Peyer's patch (tissue), 4 donors: ENCODE measurements at regions not wholly inside any gene's neighbourhood (a gene's known extent, or its start where the extent isn't known, plus 50 kb on each side); places are given as distances from the start of the nearest gene placed in this dataset.

ENCODE experiments used
- DNase-seq, 3 donors: peaks; one replicate each; pipeline ENCODE4 v3.0.0-alpha.2; 2017 to 2019
- H3K27ac ChIP-seq, 4 donors: fragments of 200-600 bp; sonication (generic); one replicate each; pipeline ENCODE4 v1.5.1; 2016 to 2019
- H3K27me3 ChIP-seq, 2 donors: fragments of 200-600 bp; sonication (generic); one replicate each; pipeline ENCODE4 v1.5.1; 2019
- H3K36me3 ChIP-seq, 3 donors: fragments of 200-600 bp; sonication (generic); one replicate each; pipeline ENCODE4 v1.5.1; 2016 to 2019
- H3K4me1 ChIP-seq, 4 donors: fragments of 200-600 bp; sonication (generic); one replicate each; pipeline ENCODE4 v1.5.1; 2016 to 2019
- H3K4me3 ChIP-seq, 4 donors: fragments of 200-600 bp; sonication (generic); 1 replicate in 3 of 4; 2 replicates in 1 of 4; pipeline ENCODE4 v1.5.1; 2016 to 2019; ENCODE audit warnings: mild to moderate bottlenecking in 1 of 4
- H3K9me3 ChIP-seq, 4 donors: fragments of 200-600 bp; sonication (generic); one replicate each; pipeline ENCODE4 v1.5.1; 2016 to 2019; ENCODE audit warnings: mild to moderate bottlenecking in 1 of 4
- POLR2A ChIP-seq, 2 donors: fragments of 450-650 bp; IDR thresholded peaks; one replicate each; pipeline ENCODE4 v1.5.1; 2017; ENCODE audit warnings: antibody characterized with exemption in 2 of 2, mild to moderate bottlenecking in 2 of 2, moderate library complexity in 2 of 2
- TF ChIP-seq, protein P1 (sequence below), 6 experiments: fragments of 450-650 bp in 4 of 6; fragments of 200-600 bp in 2 of 6; sonication (generic) in 1 of 6; IDR thresholded peaks; one replicate each; pipeline ENCODE4 v1.5.1; 2017 to 2019; ENCODE audit warnings: antibody characterized with exemption in 6 of 6, mild to moderate bottlenecking in 3 of 6, moderate library complexity in 1 of 6

DNA sequence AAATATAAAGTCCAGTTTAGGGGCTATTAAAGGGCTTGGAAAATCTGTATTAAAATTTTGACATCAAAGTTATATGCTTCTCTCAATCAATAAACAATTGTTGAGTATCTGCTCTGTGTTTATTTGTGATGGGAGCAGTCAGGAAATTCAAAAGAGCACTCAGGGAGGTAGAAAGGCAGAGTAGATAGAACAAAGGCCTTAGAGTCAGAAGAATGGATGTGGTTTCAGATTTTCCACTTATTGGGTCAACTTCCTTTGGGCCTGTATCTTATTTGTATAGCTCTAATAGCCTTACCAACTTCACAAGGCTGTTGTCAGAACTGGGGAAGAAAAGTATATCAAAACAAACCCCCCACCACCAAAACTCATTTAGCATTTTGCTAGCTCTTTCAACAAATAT, 302.6 kb downstream of the SPRY2 start:
- H3K4me3 ChIP-seq, result no peak overlapping the region
- TF ChIP-seq, protein P1, sequence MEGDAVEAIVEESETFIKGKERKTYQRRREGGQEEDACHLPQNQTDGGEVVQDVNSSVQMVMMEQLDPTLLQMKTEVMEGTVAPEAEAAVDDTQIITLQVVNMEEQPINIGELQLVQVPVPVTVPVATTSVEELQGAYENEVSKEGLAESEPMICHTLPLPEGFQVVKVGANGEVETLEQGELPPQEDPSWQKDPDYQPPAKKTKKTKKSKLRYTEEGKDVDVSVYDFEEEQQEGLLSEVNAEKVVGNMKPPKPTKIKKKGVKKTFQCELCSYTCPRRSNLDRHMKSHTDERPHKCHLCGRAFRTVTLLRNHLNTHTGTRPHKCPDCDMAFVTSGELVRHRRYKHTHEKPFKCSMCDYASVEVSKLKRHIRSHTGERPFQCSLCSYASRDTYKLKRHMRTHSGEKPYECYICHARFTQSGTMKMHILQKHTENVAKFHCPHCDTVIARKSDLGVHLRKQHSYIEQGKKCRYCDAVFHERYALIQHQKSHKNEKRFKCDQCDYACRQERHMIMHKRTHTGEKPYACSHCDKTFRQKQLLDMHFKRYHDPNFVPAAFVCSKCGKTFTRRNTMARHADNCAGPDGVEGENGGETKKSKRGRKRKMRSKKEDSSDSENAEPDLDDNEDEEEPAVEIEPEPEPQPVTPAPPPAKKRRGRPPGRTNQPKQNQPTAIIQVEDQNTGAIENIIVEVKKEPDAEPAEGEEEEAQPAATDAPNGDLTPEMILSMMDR (IDR thresholded peaks at IDR 0.05), result no peak
- no peak for TF ChIP-seq POLR2A (IDR thresholded peaks at IDR 0.05)
- DNase-seq, result no peak
- no peaks in the 10 kb centered on the region for H3K36me3 ChIP-seq
- no peaks in the 10 kb centered on the region for H3K27me3 ChIP-seq
- H3K27ac ChIP-seq, result no peak overlapping the region
- peaks cover 0 to 5% (median 0%) of the 10 kb centered on the region in 4 donors for H3K4me1 ChIP-seq
- H3K9me3 ChIP-seq, result no peaks in the 10 kb centered on the region

GRCh38 chr13:80037505-80037888, 303.4 kb downstream of the SPRY2 start:
- no peak for DNase-seq
- H3K27ac ChIP-seq, result no peak overlapping the region
- peaks cover 0 to 5% (median 0%) of the 10 kb centered on the region in 4 donors for H3K4me1 ChIP-seq

DNA sequence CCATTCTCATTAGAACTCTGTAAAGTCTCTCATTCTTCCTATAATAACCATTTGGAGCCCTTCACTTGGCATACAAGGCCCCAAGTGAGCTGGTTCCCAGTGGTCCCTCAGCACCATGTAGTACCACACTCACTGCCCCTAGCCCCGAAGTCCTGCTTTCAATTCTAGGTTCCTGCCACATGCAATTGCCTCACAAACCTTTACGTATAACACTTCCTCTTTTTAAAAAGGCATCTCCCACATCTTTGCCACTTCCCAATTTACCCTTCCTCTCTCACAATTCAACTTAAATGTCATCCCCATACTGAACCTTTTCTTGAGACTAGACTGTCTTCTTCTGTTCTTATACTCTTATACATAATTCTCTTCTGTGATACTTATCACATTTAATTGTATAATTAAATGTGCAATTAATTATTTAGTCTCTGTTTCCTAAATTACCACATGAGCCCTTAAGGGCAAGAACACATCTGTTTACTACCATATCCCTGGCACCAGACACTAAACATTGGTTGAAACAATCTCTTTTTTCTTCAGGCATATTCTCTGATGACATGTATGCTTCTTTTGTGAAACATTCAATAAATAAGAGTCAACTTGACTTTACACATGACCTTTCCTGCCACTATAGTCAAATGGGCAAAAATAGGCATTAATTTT, 304.0 kb downstream of the SPRY2 start:
- H3K9me3 ChIP-seq, result no peaks in the 10 kb centered on the region
- no peaks in the 10 kb centered on the region for H3K36me3 ChIP-seq
- TF ChIP-seq POLR2A (IDR thresholded peaks at IDR 0.05), result no peak
- TF ChIP-seq, protein P1 (IDR thresholded peaks at IDR 0.05), result no peak
- H3K4me1 ChIP-seq, result peaks cover 0 to 5% (median 0%) of the 10 kb centered on the region in 4 donors
- H3K27me3 ChIP-seq, result no peaks in the 10 kb centered on the region
- H3K4me3 ChIP-seq, result no peak overlapping the region
- H3K27ac ChIP-seq, result no peak overlapping the region
- DNase-seq, result peak in 2 of 3 donors; percentile 22 to 44

More at GRCh38 chr13:80037505-80037888, 303.4 kb downstream of the SPRY2 start:
- H3K4me3 ChIP-seq, result no peak overlapping the region
- H3K27me3 ChIP-seq, result no peaks in the 10 kb centered on the region
- H3K9me3 ChIP-seq, result no peaks in the 10 kb centered on the region
- TF ChIP-seq POLR2A (IDR thresholded peaks at IDR 0.05), result no peak
- TF ChIP-seq, protein P1 (IDR thresholded peaks at IDR 0.05), result no peak
- H3K36me3 ChIP-seq, result no peaks in the 10 kb centered on the region

DNA sequence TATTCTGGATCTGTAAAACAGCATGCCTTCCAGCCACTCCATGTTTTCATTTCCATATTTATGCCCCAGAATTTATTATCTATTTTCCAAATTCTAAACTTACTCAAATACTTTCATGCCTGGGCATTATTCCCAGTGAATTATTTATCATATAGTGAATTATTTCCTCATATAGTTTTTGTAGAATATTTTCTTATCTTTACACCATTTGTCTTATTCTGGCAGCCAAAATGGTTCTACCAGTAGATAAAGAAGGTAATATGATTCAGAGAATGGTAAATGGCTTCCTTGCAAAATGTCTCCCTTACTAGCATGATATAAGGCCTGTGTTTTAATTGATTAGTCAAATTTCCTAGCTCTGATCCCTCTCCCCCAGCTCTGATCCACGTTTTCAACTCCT, 305.8 kb downstream of the SPRY2 start:
- TF ChIP-seq, protein P1 (IDR thresholded peaks at IDR 0.05), result no peak
- no peak for TF ChIP-seq POLR2A (IDR thresholded peaks at IDR 0.05)
- Histone ChIP-seq H3K4me1 (peaks cover 0 to under 1% (median 0%) of the 10 kb centered on the region in 4 donors), H3K36me3 (no peaks in the 10 kb centered on the region), H3K27me3 (no peaks in the 10 kb centered on the region), H3K4me3 (no peak overlapping the region), H3K9me3 (no peaks in the 10 kb centered on the region), H3K27ac (no peak overlapping the region)
- DNase-seq, result no peak

DNA sequence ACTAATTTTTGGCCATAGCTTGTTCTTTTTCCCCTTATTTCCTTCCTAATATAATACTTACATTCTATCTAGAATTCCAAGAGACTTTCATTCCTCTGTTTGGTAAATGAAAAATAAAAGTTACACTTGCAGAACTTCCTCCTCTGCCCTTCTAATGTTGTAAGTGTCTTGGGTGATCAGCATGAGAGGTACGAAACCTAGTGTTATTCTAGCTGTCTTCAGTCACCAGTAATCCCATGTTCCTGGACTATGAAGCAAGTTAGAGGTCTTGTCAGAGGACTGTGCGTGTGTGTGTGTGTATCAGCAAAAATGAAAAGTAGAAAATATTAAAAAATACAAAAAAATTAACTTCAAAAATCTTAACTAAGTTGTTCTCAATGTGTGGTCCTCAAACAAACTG, 307.0 kb downstream of the SPRY2 start:
- Histone ChIP-seq H3K27me3 (no peaks in the 10 kb centered on the region), H3K9me3 (no peaks in the 10 kb centered on the region), H3K4me1 (no peaks in the 10 kb centered on the region), H3K4me3 (no peak overlapping the region), H3K27ac (no peak overlapping the region), H3K36me3 (no peaks in the 10 kb centered on the region)
- no peak for DNase-seq
- TF ChIP-seq, protein P1 (IDR thresholded peaks at IDR 0.05), result no peak
- no peak for TF ChIP-seq POLR2A (IDR thresholded peaks at IDR 0.05)
